Myocyte (in vitro differentiated cells): ENCODE measurements at regions not wholly inside any gene's neighbourhood (a gene's known extent, or its start where the extent isn't known, plus 50 kb on each side); places are given as distances from the start of the nearest gene placed in this dataset.
"Not testable (repeated sequence)": the region's sequence is repeated elsewhere in the genome, so short reads cannot be mapped to it uniquely, and the experiment has no call there.

Source experiments
- DNase-seq: peaks from one replicate; pipeline ENCODE4 v3.0.0-alpha.2; 2012; ENCODE audit warnings: low read depth

DNA sequence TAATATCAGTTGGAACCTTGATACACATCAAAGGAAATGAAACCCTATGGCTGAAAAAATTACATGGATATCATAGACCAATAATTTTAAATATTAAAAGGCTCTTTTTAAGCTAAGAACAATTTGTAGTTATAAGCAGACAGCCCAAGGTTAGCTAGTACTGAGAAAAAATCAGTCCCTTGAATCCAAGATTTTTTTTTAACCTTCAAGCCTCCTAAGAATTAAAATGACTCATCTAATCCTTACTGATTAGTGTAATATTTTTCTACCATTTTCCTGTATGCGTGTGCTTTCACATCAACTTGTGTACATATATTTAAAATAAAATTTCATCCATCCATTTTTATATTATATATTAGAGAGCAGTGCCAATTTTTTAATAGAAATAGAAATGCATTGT is 1004.9 kb upstream of the ZEB2 start:
- no peak for DNase-seq

DNA sequence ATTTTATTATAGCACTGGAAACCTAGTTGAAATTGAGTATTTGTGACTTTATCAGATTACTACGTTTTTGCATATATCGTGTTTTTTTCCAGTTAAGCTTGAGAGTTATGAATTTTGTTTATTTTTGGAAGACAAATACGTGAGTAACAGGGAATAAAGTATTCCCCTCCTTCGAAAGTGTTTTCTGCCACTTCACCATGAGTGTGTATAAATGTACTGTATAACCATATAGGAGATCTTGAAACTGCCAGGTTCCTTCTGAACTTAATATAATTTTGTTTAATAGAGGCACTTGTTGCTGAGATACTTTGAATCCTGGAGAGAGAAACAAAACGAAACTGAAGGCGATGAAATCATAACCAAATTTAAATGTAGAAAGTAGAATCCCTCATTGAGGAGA is 1004.4 kb upstream of the ZEB2 start:
- DNase-seq, result no peak

GRCh38 chr2:145519254-145519653 is 999.3 kb upstream of the ZEB2 start:
- not testable (repeated sequence) for DNase-seq

GRCh38 chr2:145511946-145512345 is 992.0 kb upstream of the ZEB2 start:
- no peak for DNase-seq

- no peak for DNase-seq
These were observed 983.6 kb upstream of the ZEB2 start for GRCh38 chr2:145503511-145503910.

DNA sequence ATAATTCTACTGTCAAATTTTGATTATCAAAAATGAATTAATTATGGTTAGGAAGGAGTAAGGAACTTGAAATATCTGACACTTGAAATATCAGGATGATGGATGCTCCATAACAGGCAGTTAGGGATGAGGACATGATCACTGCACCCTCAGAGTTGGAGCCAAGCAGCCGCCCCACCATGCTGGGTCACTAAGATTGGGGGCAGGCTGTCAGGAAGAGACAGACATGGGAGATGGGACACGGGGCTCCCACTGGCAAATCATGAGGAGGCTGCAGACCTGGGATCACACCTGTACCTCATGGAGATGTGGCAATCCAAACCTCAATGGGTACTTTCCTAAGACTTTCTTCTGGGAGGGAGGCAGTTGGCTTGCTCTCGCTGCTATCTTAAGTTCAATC is 982.0 kb upstream of the ZEB2 start:
- no peak for DNase-seq

DNA sequence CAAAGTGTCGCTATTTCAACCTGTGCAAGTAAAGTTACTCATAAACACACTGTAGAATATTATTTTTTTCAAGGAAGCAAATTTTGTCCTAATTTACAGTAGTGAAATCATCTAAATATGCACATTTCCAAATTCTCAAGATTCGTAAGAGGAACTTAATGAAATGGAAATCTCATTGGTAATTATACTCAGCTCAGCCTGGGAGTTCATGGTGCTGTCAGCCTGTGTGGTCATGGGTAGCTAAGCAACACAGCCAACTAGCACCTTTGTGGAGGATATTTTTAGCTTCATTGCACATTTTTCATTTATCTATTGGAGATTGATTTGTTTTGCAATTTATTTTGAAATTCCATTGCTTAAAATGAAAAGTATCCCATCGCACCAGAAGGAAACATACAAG is 975.7 kb upstream of the ZEB2 start:
- DNase-seq, result no peak

GRCh38 chr2:145494441-145494840 is 974.5 kb upstream of the ZEB2 start:
- DNase-seq, result no peak

GRCh38 chr2:145488571-145488970 is 968.7 kb upstream of the ZEB2 start:
- no peak for DNase-seq

DNA sequence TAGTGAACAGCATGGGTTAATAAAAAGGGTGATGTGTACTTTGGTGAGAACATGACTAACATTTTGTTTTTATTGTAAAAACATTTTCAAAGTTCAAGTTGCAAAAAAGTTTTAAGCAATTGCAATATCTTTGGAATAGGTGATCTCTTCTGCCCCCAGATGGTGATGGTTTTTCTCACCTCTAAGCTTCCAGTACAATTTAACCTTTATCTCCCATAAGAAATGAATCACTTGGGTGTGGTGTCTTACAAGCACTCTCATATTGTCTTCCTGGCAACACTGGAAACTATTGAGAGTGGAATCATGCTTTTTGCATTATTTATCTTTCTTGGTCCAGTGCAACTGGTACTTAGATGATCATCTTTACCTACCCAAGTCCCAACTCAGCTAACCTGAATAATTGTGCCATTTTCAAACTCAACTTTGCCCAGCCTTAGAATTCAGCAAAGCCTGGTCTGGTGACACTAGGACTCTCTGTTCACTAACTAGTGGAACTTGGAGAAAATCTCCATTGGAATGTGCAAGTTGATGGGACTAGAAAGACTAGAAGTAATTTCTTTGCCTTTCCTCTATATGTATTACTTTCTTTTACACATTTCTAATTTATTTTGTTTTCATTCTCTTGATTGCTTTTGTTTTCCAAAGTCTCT is 964.7 kb upstream of the ZEB2 start:
- peak; percentile 53 for DNase-seq

GRCh38 chr2:145483854-145484253 is 963.9 kb upstream of the ZEB2 start:
- no peak for DNase-seq

DNA sequence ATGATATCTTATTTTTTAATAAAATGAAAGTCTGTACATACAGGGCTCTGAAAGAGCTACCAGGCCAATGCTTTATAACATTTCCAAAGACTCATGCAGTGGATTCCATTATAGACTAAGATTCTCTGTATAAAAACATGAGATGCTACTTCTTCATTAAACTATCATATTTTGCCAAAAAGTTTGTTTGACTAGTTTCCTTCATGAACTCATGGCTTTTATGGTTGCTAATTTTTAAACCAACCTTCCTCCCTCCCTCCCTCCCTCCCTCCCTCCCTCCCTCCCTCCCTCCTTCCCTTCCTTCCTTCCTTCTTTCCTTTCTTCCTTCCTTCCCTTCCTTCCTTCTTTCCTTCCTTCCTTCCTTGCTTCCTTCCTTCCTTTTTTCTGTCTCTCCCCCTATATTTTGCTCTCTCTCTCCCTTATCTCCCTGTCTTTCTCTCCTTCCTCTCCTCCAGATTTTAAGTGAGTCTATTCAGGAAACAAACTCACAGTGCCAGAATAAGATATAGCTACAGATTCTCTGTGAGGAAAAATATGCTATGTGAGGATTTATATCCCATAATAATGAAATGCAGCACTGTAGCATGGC is 961.5 kb upstream of the ZEB2 start:
- no peak for DNase-seq

GRCh38 chr2:145464866-145465265 is 944.9 kb upstream of the ZEB2 start:
- DNase-seq, result no peak

- peak; percentile 30 for DNase-seq
These were observed 940.2 kb upstream of the ZEB2 start for GRCh38 chr2:145460112-145460511.

- no peak for DNase-seq
These were observed 911.4 kb upstream of the ZEB2 start for GRCh38 chr2:145431181-145431951.

GRCh38 chr2:145423809-145424208 is 903.9 kb upstream of the ZEB2 start:
- no peak for DNase-seq

GRCh38 chr2:145422576-145422975 is 902.7 kb upstream of the ZEB2 start:
- no peak for DNase-seq

DNA sequence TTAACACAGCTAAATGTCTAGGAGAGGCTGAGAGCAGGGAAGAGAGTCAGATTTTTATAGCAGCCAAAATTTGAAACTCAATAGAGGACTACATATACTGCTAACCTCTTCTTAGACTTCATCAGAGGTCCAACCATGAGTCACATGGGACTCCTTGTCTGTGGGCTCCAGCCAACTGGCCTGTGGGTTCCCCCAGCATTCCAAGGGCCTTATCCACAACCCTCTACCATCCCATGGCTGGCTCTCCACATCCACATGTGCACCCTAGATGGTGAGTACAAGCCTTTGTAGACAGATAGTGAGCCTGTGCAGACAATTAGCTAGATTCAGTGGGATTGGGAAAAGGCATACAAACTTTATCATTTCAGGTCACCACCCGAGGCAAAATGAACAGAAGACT is 901.9 kb upstream of the ZEB2 start:
- peak; percentile 32 for DNase-seq

- no peak for DNase-seq
These were observed 896.7 kb upstream of the ZEB2 start for GRCh38 chr2:145416640-145417039.

DNA sequence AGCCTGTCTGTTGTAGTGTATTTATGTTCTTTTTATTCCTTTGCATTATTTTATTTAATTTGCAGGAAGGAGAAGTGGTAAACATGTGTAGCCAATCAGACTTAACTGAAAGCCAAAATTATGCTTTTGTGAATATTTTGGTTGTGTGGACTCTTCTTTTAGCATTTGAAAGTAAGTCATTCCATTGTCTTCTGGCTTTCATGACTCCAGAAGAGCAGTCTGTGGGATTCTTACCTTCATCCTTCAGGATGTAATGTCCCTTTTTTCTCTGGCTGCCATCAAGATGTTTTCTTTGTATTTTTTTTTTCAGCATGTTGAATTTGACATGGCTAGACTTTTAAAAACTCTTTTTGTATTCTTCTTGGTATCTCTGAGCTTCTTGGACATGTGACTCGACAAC is 895.2 kb upstream of the ZEB2 start:
- no peak for DNase-seq

DNA sequence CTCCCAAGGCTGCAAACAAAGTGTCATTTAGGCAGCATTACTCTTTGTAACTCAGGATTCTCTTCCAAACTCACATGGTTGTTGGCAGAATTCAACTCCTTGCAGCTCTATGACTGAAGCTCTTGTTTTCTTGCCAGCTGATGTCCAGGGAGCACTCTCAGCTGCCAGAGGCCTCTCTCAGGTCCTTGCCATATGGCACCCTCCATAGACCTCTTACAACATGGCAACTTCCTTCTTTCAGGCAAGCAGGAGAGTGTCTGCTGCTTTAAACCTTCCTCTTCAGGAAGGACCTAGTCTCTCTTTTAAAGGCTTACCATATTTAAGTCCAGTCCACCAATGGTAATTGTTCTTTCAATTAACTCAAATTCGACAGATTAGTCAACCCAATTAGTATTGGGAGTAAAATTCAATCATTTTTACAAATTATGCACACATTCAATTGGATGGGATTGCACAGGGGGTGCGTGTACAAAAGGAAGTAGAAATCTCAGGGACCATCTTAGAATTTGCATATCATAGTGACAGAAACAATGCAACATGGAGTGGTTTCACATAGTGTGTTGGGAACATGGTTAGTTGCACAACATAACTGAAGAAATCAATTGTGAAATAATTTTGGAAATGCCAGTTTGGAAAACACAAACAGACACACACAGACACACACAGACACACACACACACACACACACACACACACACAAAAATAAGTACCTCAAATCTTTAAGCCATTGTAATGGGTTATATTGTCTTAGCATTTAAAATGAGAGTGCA is 893.5 kb upstream of the ZEB2 start:
- DNase-seq, result no peak

- no peak for DNase-seq
These were observed 892.2 kb upstream of the ZEB2 start for GRCh38 chr2:145412155-145412554.
